HepG2 (cell line): ENCODE measurements at regions not wholly inside any gene's neighbourhood (a gene's known extent, or its start where the extent isn't known, plus 50 kb on each side); places are given as distances from the start of the nearest gene placed in this dataset.

Source experiments
- ATAC-seq: fragments of 200-7000 bp; cut with Tn5 transposase; 3 replicates; pipeline ENCODE4 v1.9.1; 2020; ENCODE audit warnings: mild to moderate bottlenecking, moderate library complexity
- BruUV-seq: library from RNA; stranded (reverse); fragments of 400-500 nt; replicated peaks from 2 replicates; lab custom pipeline; 2021; lab: Mats Ljungman, UMichigan
- CTCF ChIA-PET: fragments of 300-600 bp; formaldehyde crosslinking; extraction: SDS; loops from one replicate; lab custom pipeline; 2021; ENCODE audit warnings: low total read pairs, inconsistent platforms, low intra/inter-chr PET ratio; lab: Yijun Ruan, JAX
- POLR2A ChIA-PET: fragments of 350-600 bp; sonication (Branson Sonifier 250); formaldehyde crosslinking; loops from one replicate; lab custom pipeline; 2020; ENCODE audit warnings: antibody characterized with exemption, inconsistent platforms; lab: Yijun Ruan, JAX
- DNase-seq: peaks from one replicate; pipeline ENCODE4 v3.0.0-alpha.2; 2015; ENCODE audit warnings: low spot score
- FAIRE-seq: peaks from 3 replicates; lab custom pipeline; 2011; peaks lifted over from hg19 to GRCh38; lab: Jason Lieb, UNC
- H2AFZ ChIP-seq: one replicate; pipeline ENCODE4 v1.6.1; 2011; ENCODE audit warnings: low read length, inconsistent platforms
- H3K27ac ChIP-seq: fragments of 300-600 bp; 3 replicates; pipeline ENCODE4 v1.8.0; 2011; ENCODE audit warnings: mixed run types, mild to moderate bottlenecking, mixed read lengths, low read length, inconsistent platforms; ENCODE audit not compliant: insufficient read depth; ENCODE audit errors: extremely low read length
- H3K27me3 ChIP-seq, 2 experiments: fragments of 200-600 bp in 1 of 2; 2 replicates in 1 of 2; 3 replicates in 1 of 2; pipeline versions ENCODE4 v1.6.0 to v1.8.0; 2011; ENCODE audit warnings: low read length in 2 of 2, mild to moderate bottlenecking in 2 of 2, moderate library complexity in 2 of 2, inconsistent platforms in 1 of 2; ENCODE audit not compliant: insufficient read depth in 2 of 2, control insufficient read depth in 1 of 2
- H3K36me3 ChIP-seq, 2 experiments: fragments of 200-600 bp in 1 of 2; replicated peaks in 1 of 2; 2 replicates in 1 of 2; 3 replicates in 1 of 2; pipeline versions ENCODE4 v1.5.1 to v1.8.0; 2011; ENCODE audit warnings: low read length in 2 of 2, inconsistent platforms in 1 of 2; ENCODE audit not compliant: insufficient read depth in 2 of 2, control insufficient read depth in 1 of 2
- H3K4me1 ChIP-seq: 2 replicates; pipeline ENCODE4 v1.5.1; 2012; ENCODE audit warnings: low read length, inconsistent platforms; ENCODE audit not compliant: insufficient read depth
- H3K4me2 ChIP-seq: 2 replicates; pipeline ENCODE4 v1.6.0; 2011; ENCODE audit warnings: low read depth, low read length, inconsistent platforms
- H3K4me3 ChIP-seq, 3 experiments: fragments of 200-600 bp in 1 of 3; sonication (generic), shearing (Covaris generic) in 1 of 3; replicated peaks in 1 of 3; 2 replicates each; pipeline ENCODE4 v1.5.1; 2011 to 2016; ENCODE audit warnings: low read length in 3 of 3, inconsistent platforms in 2 of 3, low read depth in 2 of 3, mild to moderate bottlenecking in 2 of 3, control low read depth in 1 of 3, mixed read lengths in 1 of 3; ENCODE audit not compliant: insufficient read depth in 1 of 3
- H3K79me2 ChIP-seq: one replicate; pipeline ENCODE4 v1.6.1; 2011; ENCODE audit warnings: low read length, inconsistent platforms; ENCODE audit not compliant: insufficient read depth
- H3K9ac ChIP-seq: 2 replicates; pipeline ENCODE4 v1.6.0; 2011; ENCODE audit warnings: mild to moderate bottlenecking, low read depth, low read length, inconsistent platforms; ENCODE audit not compliant: insufficient read depth
- H3K9me3 ChIP-seq: 2 replicates; pipeline ENCODE4 v1.5.1; 2012; ENCODE audit warnings: mild to moderate bottlenecking, low read length
- H4K20me1 ChIP-seq: 2 replicates; pipeline ENCODE4 v1.6.0; 2011; ENCODE audit warnings: inconsistent platforms, mild to moderate bottlenecking, low read length, moderate library complexity; ENCODE audit not compliant: insufficient read depth
- CREB1 ChIP-seq, 2 experiments: fragments of 450-650 bp in 1 of 2; IDR thresholded peaks; 2 replicates each; pipeline ENCODE4 v1.6.1; 2016 to 2017; ENCODE audit warnings: control low read depth in 1 of 2, mild to moderate bottlenecking in 1 of 2, missing compliant biosample characterization in 1 of 2, missing genetic modification characterization in 1 of 2
- FLYWCH1 ChIP-seq: sonication (generic); formaldehyde crosslinking; IDR thresholded peaks from 2 replicates; pipeline ENCODE4 v1.8.1; 2023; ENCODE audit warnings: mild to moderate bottlenecking, missing genetic modification reagents
- FOXJ3 ChIP-seq: sonication (generic); formaldehyde crosslinking; IDR thresholded peaks from 2 replicates; pipeline ENCODE4 v1.4.0; 2020; ENCODE audit warnings: missing genetic modification reagents, mild to moderate bottlenecking, borderline replicate concordance
- FOXP1 ChIP-seq, 2 experiments: fragments of 450-650 bp in 1 of 2; IDR thresholded peaks; 2 replicates each; pipeline ENCODE4 v1.6.1; 2017 to 2018; ENCODE audit warnings: antibody characterized with exemption in 1 of 2
- IKZF4 ChIP-seq: sonication (generic); formaldehyde crosslinking; IDR thresholded peaks from 2 replicates; pipeline ENCODE4 v1.5.1; 2020; ENCODE audit warnings: borderline replicate concordance, mild to moderate bottlenecking, low read depth, missing genetic modification reagents; ENCODE audit errors: not compliant biosample characterization
- MAFK ChIP-seq, 2 experiments: IDR thresholded peaks in 1 of 2; conservative IDR thresholded peaks in 1 of 2; 2 replicates each; pipeline ENCODE4 v1.6.1; 2011; ENCODE audit warnings: improper control_type of control experiment in 2 of 2, low read length in 2 of 2
- SMC3 ChIP-seq: IDR thresholded peaks from 2 replicates; pipeline ENCODE4 v1.6.1; 2011; ENCODE audit warnings: low read length, improper control_type of control experiment
- ZFP37 ChIP-seq: sonication (generic); formaldehyde crosslinking; IDR thresholded peaks from 2 replicates; pipeline ENCODE4 v1.4.0; 2020; ENCODE audit warnings: missing genetic modification reagents, borderline replicate concordance
- ZFP41 ChIP-seq: sonication (generic); formaldehyde crosslinking; IDR thresholded peaks from 2 replicates; pipeline ENCODE4 v1.4.0; 2020; ENCODE audit warnings: mild to moderate bottlenecking, missing genetic modification reagents, borderline replicate concordance
- ZNF138 ChIP-seq: sonication (generic); formaldehyde crosslinking; IDR thresholded peaks from 2 replicates; pipeline ENCODE4 v1.5.0; 2020; ENCODE audit warnings: mild to moderate bottlenecking, low read depth, missing genetic modification reagents
- ZNF20 ChIP-seq: sonication (generic); formaldehyde crosslinking; IDR thresholded peaks from 2 replicates; pipeline ENCODE4 v1.4.0; 2020; ENCODE audit warnings: mild to moderate bottlenecking, moderate library complexity, missing genetic modification reagents
- ZNF484 ChIP-seq: sonication (generic); formaldehyde crosslinking; IDR thresholded peaks from 2 replicates; pipeline ENCODE4 v1.5.1; 2020; ENCODE audit warnings: mild to moderate bottlenecking, low read depth, missing genetic modification reagents, borderline replicate concordance
- ZNF672 ChIP-seq: sonication (generic); formaldehyde crosslinking; IDR thresholded peaks from 2 replicates; pipeline ENCODE4 v1.8.1; 2022; ENCODE audit warnings: missing genetic modification reagents
- ZNF703 ChIP-seq: sonication (generic); formaldehyde crosslinking; IDR thresholded peaks from 2 replicates; pipeline ENCODE4 v1.5.1; 2020; ENCODE audit warnings: missing genetic modification reagents, mild to moderate bottlenecking, moderate library complexity, borderline replicate concordance
- ZNF788 ChIP-seq: sonication (generic); formaldehyde crosslinking; IDR thresholded peaks from 2 replicates; pipeline ENCODE4 v1.5.0; 2020; ENCODE audit warnings: mild to moderate bottlenecking, missing genetic modification reagents, borderline replicate concordance
- ZSCAN31 ChIP-seq: sonication (generic); formaldehyde crosslinking; IDR thresholded peaks from 2 replicates; pipeline ENCODE4 v1.5.0; 2020; ENCODE audit warnings: low read depth, mild to moderate bottlenecking, missing genetic modification reagents
- WGBS: methylation state at CpG from one replicate; pipeline ENCODE4 v1.1.6; 2017; ENCODE audit warnings: low lambda C conversion rate; 5-methylcytosine and 5-hydroxymethylcytosine counted together
- in situ Hi-C: cut with HindIII; loops from 2 replicates; pipeline ENCODE4 v1.10.0; 2017; ENCODE audit warnings: low pct_unique_long_range_greater_than_20kb; ENCODE audit not compliant: extremely low pct_ligation_motif_present
- intact Hi-C: fragments of 100-400 bp; cut with micrococcal nuclease; formaldehyde crosslinking; loops from one replicate; pipeline ENCODE4 v1.10.0; 2022; ENCODE audit not compliant: unreplicated experiment
- TF ChIP-seq, protein P1 (sequence below): IDR thresholded peaks from 2 replicates; pipeline ENCODE4 v1.6.1; 2016; ENCODE audit warnings: missing genetic modification reagents, missing compliant biosample characterization
- TF ChIP-seq, protein P2 (sequence below): sonication (generic); formaldehyde crosslinking; IDR thresholded peaks from 2 replicates; pipeline ENCODE4 v1.4.0; 2020; ENCODE audit warnings: missing genetic modification reagents

DNA sequence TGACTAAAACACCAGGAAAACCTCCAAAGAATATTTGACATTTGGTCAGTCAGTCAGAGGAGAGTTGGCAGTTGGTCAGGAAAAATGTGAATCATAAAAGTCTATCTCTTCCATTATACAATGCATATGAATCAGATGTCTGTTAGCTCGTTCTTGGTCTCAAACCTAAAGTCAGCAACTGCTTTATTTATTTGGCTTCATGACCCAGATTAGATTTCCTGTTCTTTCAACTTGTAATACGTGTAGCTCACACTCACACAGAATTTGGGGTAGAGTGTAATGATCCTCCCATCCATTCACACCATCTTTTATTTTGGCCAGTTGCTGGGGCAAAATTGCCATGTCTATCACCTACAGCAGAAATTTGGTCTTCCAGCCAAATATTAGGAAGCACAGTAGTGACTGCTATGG, 81.9 kb upstream of the COL5A2 start:
- intact Hi-C loops (no loop called here), in situ Hi-C loops (no loop called here)
- FAIRE-seq (no peak), DNase-seq (no peak), ATAC-seq (no peak)
- ChIA-PET POLR2A (no interaction called here), CTCF (no interaction called here)
- Histone ChIP-seq H3K79me2 (no peaks in the 10 kb centered on the region), H3K4me3 (no peak overlapping the region), H3K4me2 (no peak overlapping the region), H3K27ac (no peak overlapping the region), H4K20me1 (no peaks in the 10 kb centered on the region), H3K36me3 (no peaks in the 10 kb centered on the region), H3K27me3 (no peaks in the 10 kb centered on the region), H3K9ac (no peak overlapping the region), H3K9me3 (no peaks in the 10 kb centered on the region), H3K4me1 (no peaks in the 10 kb centered on the region), H2AFZ (no peak overlapping the region)
- no TSS peak for BruUV-seq
- no peak for TF ChIP-seq ZFP41 (CRISPR knock-in tag)
- TF ChIP-seq MAFK (conservative IDR thresholded peaks at IDR 0.05 in 1 of 2, IDR thresholded peaks at IDR 0.05 in 1 of 2; ENCODE audit: low read length in 2 of 2) = no peak
- TF ChIP-seq ZFP37 (CRISPR knock-in tag) = no peak
- no peak for TF ChIP-seq FOXP1 (IDR thresholded peaks at IDR 0.05)
- no peak for TF ChIP-seq FOXP1 (CRISPR knock-in tag; IDR thresholded peaks at IDR 0.05)
- no peak for TF ChIP-seq ZNF20
- TF ChIP-seq ZSCAN31 (CRISPR knock-in tag) = no peak
- no peak for TF ChIP-seq FOXJ3
- no peak for TF ChIP-seq CREB1 (IDR thresholded peaks at IDR 0.05)
- no peak for TF ChIP-seq CREB1 (CRISPR knock-in tag; IDR thresholded peaks at IDR 0.05)
- TF ChIP-seq SMC3 = no peak
- no peak for TF ChIP-seq ZNF788
- TF ChIP-seq ZNF138 (CRISPR knock-in tag) = no peak
- no peak for TF ChIP-seq ZNF484 (CRISPR knock-in tag)
- TF ChIP-seq ZNF703 (CRISPR knock-in tag) = no peak
- TF ChIP-seq, protein P1, sequence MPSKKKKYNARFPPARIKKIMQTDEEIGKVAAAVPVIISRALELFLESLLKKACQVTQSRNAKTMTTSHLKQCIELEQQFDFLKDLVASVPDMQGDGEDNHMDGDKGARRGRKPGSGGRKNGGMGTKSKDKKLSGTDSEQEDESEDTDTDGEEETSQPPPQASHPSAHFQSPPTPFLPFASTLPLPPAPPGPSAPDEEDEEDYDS (CRISPR knock-in tag) = no peak
- no peak for TF ChIP-seq FLYWCH1 (CRISPR knock-in tag)
- no peak for TF ChIP-seq IKZF4
- TF ChIP-seq ZNF672 (CRISPR knock-in tag) = no peak
- TF ChIP-seq, protein P2, sequence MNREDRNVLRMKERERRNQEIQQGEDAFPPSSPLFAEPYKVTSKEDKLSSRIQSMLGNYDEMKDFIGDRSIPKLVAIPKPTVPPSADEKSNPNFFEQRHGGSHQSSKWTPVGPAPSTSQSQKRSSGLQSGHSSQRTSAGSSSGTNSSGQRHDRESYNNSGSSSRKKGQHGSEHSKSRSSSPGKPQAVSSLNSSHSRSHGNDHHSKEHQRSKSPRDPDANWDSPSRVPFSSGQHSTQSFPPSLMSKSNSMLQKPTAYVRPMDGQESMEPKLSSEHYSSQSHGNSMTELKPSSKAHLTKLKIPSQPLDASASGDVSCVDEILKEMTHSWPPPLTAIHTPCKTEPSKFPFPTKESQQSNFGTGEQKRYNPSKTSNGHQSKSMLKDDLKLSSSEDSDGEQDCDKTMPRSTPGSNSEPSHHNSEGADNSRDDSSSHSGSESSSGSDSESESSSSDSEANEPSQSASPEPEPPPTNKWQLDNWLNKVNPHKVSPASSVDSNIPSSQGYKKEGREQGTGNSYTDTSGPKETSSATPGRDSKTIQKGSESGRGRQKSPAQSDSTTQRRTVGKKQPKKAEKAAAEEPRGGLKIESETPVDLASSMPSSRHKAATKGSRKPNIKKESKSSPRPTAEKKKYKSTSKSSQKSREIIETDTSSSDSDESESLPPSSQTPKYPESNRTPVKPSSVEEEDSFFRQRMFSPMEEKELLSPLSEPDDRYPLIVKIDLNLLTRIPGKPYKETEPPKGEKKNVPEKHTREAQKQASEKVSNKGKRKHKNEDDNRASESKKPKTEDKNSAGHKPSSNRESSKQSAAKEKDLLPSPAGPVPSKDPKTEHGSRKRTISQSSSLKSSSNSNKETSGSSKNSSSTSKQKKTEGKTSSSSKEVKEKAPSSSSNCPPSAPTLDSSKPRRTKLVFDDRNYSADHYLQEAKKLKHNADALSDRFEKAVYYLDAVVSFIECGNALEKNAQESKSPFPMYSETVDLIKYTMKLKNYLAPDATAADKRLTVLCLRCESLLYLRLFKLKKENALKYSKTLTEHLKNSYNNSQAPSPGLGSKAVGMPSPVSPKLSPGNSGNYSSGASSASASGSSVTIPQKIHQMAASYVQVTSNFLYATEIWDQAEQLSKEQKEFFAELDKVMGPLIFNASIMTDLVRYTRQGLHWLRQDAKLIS (CRISPR knock-in tag) = no peak
- 2% methylated on average over 2 of the region's 2 CpGs for WGBS
